ENCODE measurements at regions not wholly inside any gene's neighbourhood (a gene's known extent, or its start where the extent isn't known, plus 50 kb on each side); places are given as distances from the start of the nearest gene placed in this dataset.
A peak's percentile ranks its signal among the peaks of the same experiment; 100 is the strongest.
"Not testable (repeated sequence)": the region's sequence is repeated elsewhere in the genome, so short reads cannot be mapped to it uniquely, and the experiment has no call there.

- DNase-seq (ENCODE audit: low read depth) = no peak
These were observed 132.7 kb upstream of the MEX3C start for GRCh38 chr18:51330148-51330547.

- no peak for DNase-seq (ENCODE audit: low read depth)
These were observed 133.3 kb upstream of the MEX3C start for GRCh38 chr18:51330739-51331138.

- DNase-seq (ENCODE audit: low read depth) = no peak
These were observed 139.9 kb upstream of the MEX3C start for GRCh38 chr18:51337406-51337805.

- peak; percentile 7 for DNase-seq (ENCODE audit: low read depth)
These were observed 142.4 kb upstream of the MEX3C start for GRCh38 chr18:51339856-51340255.

- DNase-seq (ENCODE audit: low read depth) = no peak
These were observed 142.9 kb upstream of the MEX3C start for GRCh38 chr18:51340332-51340731.

- DNase-seq (ENCODE audit: low read depth) = peak; percentile 29
These were observed 145.3 kb upstream of the MEX3C start for GRCh38 chr18:51342815-51343214.

- no peak for DNase-seq (ENCODE audit: low read depth)
These were observed 148.4 kb upstream of the MEX3C start for GRCh38 chr18:51345848-51346391.

- no peak for DNase-seq (ENCODE audit: low read depth)
These were observed 148.9 kb upstream of the MEX3C start for GRCh38 chr18:51346404-51346803.

GRCh38 chr18:51350081-51350480 lies 152.6 kb upstream of the MEX3C start:
- DNase-seq (ENCODE audit: low read depth) = no peak

GRCh38 chr18:51355841-51356240 lies 158.4 kb upstream of the MEX3C start:
- no peak for DNase-seq (ENCODE audit: low read depth)

GRCh38 chr18:51360301-51360700 lies 162.8 kb upstream of the MEX3C start:
- not testable (repeated sequence) for DNase-seq (ENCODE audit: low read depth)

GRCh38 chr18:51361130-51361860 lies 163.8 kb upstream of the MEX3C start:
- no peak for DNase-seq (ENCODE audit: low read depth)

- DNase-seq (ENCODE audit: low read depth) = no peak
These were observed 165.9 kb upstream of the MEX3C start for GRCh38 chr18:51363384-51363783.

- no peak for DNase-seq (ENCODE audit: low read depth)
These were observed 173.5 kb upstream of the MEX3C start for GRCh38 chr18:51370996-51371395.

- no peak for DNase-seq (ENCODE audit: low read depth)
These were observed 174.4 kb upstream of the MEX3C start for GRCh38 chr18:51371929-51372328.

- no peak for DNase-seq (ENCODE audit: low read depth)
These were observed 184.6 kb upstream of the MEX3C start for GRCh38 chr18:51382081-51382480.

GRCh38 chr18:51383116-51383515 lies 185.6 kb upstream of the MEX3C start:
- no peak for DNase-seq (ENCODE audit: low read depth)

GRCh38 chr18:51383711-51384110 lies 186.2 kb upstream of the MEX3C start:
- DNase-seq (ENCODE audit: low read depth) = no peak

GRCh38 chr18:51385270-51385669 lies 187.8 kb upstream of the MEX3C start:
- no peak for DNase-seq (ENCODE audit: low read depth)

GRCh38 chr18:51390702-51391101 lies 193.2 kb upstream of the MEX3C start:
- no peak for DNase-seq (ENCODE audit: low read depth)

GRCh38 chr18:51391215-51391614 lies 193.7 kb upstream of the MEX3C start:
- DNase-seq (ENCODE audit: low read depth) = no peak

- no peak for DNase-seq (ENCODE audit: low read depth)
These were observed 194.2 kb upstream of the MEX3C start for GRCh38 chr18:51391731-51392130.

GRCh38 chr18:51397347-51397962 lies 200.0 kb upstream of the MEX3C start:
- DNase-seq (ENCODE audit: low read depth) = no peak

GRCh38 chr18:51398104-51398503 lies 200.6 kb upstream of the MEX3C start:
- no peak for DNase-seq (ENCODE audit: low read depth)

Measured in iris pigment epithelial cell (primary cell).